GM19043 (cell line): ENCODE measurements at regions not wholly inside any gene's neighbourhood (a gene's known extent, or its start where the extent isn't known, plus 50 kb on each side); places are given as distances from the start of the nearest gene placed in this dataset.
"Not testable (repeated sequence)": the region's sequence is repeated elsewhere in the genome, so short reads cannot be mapped to it uniquely, and the experiment has no call there.

ENCODE experiments used
- ATAC-seq: cut with Tn5 transposase; IDR thresholded peaks from one replicate; pipeline ENCODE4 v1.9.1; 2021; ENCODE audit warnings: low read depth; ENCODE audit not compliant: unreplicated experiment

DNA sequence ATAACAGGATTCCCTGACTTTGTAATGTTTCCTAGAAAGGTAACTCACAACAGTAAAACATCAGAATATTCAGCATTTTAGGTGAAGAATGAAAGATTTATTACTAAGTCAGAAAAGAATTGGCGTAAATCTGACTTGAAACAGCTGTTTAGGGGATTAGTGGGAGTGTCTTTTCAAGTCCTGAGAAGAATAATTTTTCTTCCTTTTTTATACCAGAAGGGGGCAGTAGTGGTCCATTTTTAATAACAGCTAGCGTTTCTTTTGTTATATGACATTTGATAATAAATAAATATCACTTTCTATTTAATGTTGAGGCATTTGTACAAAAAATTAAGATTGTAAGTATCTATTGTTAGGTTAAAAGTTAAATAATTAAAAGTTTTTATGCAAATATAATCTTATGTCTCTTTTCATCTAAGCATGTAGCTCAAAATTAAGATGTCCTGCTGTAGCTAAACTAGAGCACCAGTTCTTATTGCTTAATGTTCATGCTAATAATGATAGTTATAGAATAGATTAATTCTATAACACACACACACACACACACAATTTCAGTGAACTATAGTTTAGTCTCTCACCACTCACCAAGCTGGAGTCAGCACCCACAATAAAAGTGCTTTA is 258.7 kb upstream of the ARRDC3 start:
- ATAC-seq: no peak

DNA sequence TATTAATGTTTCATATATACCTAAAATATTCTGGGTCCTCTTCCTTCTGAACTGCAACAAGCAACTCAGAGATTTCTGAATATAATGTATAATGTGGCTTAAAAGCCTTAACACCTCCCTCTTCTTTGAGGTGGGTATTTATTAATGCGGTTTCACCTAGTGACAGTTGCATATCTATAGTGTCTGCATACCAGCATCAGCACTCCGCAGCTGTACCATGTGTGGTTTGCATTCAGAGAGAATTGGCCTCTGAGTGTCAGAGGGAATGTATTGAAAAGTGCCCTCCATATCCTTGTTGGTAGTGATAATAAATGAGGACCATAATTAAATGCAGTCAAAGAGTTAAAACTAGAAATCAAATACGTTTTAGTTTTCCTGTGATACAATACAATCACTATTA is 256.6 kb upstream of the ARRDC3 start:
- no peak for ATAC-seq

DNA sequence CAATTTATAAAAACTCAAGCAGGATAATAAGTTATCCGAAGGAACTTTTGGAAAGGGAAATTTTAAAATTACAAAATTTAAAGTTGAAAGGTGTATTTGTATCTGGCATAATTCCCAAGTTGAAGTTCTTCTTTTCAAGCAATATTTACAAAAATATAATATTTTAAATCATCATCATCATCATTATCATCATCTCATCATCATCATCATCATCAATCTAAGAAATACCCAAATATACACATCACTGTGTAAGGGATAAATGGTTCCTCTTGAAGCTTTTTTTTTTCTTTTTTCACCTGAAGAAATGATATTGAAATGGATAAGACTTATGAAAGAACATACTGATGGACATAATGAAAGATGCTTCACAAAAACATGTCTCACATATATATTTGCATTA is 254.9 kb upstream of the ARRDC3 start:
- ATAC-seq: no peak

DNA sequence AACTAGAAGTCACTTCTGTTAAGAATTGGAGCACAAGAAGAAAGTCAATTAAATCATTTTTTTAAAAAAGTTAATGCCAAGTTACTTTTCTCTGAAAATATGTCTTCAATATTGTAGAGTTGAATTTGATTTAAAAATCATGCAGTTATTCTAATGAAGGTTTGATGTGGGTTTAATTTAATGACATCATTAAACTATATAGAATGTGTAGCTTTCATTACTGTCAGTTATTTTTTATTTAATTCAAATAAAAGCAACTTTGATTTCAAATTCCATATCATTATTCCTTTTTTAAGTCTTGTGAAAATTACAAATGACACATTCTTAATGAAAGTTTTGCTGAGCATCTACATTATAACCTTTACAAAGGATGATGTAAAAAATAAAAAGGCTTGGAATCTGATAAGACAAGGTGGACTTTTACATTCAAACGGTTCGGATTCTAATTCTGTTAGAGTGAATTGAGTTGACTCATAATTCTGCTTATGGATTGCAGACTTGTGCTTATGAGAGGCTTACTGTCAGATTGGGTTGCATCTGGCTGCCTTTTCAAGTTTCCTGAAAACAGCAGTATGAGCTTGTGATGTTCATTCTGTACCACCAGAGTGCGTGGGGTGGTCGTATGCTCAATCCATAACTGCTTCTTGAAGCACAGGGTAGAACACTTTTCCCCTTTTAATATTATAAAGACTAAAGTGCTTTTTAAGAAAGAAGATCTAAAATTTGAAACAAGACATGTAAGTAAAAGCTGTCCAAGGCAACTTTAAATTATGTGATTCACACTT is 253.0 kb upstream of the ARRDC3 start:
- no peak for ATAC-seq

DNA sequence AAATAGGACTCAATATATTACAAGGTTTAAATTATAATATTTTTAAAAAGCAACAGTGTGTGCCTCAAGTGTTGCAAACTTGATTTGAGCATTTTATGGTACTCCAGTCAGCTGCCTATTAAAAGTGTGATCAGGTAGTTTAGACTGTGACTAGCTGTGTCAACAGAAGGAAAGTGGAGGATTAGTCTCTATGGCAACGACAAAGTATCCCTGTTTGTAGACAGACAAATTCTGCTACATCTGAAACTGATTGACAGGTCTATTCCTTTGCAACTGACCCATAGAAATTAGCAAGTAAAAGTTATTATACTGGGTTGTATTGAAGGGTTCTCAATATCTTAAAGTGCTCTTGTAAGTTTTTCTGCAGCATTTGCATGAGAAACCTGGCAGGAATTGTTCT is 249.8 kb upstream of the ARRDC3 start:
- ATAC-seq: no peak

DNA sequence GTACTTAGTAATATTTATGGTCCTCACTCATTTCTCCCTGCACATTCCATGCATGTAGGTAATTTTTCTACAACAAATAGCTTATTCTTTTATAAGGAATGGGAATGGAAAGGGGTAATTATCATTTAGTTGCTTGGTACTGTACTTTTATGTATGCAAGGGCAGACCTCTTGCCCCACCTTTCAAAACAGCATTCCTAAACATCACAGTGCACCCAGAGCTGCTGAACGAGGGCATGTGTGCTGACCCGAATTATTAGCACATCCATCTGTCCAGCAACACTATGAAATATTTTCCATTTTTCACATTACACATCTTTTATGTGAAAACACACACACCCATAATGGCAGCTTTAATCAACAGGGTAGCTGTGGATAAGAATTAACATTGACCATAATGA is 228.6 kb upstream of the ARRDC3 start:
- ATAC-seq: no peak

DNA sequence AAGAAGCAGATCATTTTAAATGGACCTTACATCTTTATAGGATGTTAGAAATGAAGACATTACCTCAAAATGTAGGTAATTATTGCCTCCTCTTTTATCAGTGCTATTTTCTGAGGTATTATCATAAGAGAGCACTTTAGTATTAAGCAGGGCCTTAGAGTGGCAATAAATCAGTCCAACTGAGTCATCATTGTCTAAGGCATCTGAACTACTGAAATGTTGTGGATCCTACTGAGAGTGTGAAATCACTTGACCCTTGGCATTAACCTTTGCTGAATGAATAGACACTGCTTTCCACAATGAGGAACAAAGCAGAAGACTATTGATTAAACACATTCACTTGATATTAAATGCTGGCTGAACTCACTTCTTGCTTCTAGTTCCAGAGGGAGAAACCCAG is 224.6 kb upstream of the ARRDC3 start:
- no peak for ATAC-seq

DNA sequence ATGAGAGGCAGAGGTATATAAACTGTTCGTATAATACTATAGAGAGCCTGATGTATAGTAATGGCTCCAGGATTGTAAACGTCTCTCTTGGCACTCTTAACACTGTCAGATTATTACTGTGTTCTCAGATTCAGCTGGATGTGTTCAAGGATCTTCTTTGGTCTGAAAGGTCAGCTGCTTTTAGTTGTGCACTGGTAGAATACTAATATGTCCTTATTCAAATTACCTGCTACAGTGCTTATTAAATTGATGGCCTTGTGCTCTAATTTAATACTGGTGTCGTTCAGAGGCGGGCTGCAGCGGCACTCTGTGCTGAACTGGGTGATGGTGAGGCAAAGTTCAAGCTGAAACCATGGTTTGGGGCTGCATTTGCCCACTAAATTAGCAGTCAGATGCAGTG is 216.7 kb upstream of the ARRDC3 start:
- no peak for ATAC-seq

DNA sequence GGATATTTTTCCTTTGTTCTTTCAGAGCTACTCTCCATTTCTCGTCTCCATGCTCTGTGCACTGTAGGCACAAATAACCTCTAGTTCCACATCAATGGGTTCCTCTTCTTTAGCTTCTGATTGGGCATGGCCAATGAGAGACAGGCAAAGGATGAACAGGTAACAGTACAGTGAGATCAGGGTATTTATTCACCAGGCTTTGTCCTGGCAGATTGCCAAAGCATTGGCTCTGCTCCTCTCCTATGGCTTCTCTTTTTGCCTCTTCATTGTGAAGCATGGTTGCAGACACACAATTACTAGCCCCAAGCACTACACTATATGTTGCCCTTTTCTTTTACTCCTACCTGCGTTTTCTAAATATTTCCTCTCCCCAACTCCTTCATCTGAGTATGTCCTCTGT is 215.1 kb upstream of the ARRDC3 start:
- no peak for ATAC-seq

DNA sequence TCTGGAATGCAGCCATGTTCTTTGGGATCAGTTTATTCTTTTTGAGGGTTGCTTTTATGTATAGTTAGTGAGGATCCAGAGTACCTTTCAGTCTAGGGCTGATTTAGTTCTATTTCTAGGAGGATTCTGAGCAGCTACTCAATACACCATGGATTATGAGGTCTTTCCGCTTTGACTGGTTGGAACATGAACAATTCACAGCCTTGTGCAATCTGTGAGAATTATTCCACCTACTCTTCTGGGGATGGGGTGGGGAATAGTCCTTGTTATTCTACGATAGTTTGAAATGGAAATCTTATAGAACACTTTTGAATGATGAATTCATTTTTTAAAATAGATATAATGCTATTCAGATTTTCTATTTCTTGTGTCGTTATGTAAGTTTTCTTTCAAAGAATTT is 212.3 kb upstream of the ARRDC3 start:
- no peak for ATAC-seq

DNA sequence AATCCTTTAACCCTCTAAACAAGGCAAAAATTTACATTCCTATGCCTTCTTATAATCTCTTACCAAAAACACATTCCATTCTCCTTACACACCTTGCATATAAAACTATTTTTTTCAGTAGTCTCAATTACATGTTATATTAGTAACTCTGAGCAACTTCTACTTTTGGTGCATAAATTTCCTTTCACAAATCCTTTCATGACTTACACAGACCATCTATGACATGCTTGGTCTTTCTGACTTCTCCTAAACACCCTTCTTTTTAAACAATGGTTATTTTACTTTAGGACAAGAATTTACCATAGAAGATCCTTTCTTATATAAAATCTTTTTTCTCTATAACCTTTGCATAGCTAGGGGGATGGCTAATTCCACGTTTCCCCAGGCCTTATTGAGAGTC is 208.0 kb upstream of the ARRDC3 start:
- no peak for ATAC-seq

DNA sequence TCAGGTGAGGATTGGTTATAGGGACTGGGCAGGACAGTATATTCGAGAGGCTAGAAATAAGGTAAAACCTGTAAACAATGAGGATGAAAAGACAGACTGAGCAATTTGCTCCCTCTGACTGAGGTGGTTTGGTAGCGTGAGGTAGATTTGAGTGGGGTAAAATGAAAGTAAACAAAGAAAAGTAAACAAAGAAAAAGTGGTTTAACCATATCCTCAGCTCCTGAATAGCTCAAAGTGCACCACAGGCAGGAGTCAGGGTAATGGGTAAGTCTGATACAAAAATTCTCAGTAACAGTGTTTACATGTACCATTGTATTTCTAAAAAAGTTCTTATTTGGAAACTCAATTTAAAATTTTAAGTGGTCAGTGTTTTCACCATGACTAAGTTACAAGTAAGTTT is 203.1 kb upstream of the ARRDC3 start:
- ATAC-seq: no peak

DNA sequence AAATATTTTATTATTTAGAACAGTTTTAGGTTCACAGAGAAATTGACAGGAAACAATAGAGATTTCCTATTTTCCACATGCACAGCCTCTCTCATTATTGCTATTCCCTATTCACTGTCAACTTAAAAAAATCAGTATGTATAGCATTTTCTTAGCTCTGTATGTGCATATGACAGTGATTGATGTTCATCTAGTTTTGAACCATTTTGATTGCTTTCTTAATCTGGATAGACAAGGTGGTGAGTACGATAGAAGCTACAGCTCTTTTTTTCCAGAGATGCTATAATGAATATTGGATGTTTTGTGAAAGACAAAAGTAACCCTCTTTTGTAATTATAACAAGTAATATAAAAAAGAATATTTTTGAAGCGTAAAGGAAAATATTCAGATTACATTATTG is 201.2 kb upstream of the ARRDC3 start:
- ATAC-seq: no peak

DNA sequence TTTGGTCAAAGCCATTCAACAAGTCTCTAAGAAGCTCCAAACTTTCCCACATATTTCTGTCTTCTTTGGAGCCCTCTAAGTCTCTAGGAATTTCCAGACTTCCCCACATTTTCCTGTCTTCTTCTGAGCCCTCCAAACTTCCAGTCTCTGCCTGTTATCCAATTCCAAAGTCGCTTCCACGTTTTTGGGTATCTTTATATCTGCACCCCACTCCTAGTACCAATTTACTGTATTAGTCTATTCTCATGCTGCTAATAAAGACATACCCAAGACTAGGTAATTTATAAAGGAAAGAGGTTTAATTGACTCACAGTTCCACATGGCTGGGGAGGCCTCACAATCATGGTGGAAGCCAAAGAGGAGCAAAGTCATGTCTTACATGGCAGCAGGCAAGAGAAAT is 182.9 kb upstream of the ARRDC3 start:
- ATAC-seq: not testable (repeated sequence)

DNA sequence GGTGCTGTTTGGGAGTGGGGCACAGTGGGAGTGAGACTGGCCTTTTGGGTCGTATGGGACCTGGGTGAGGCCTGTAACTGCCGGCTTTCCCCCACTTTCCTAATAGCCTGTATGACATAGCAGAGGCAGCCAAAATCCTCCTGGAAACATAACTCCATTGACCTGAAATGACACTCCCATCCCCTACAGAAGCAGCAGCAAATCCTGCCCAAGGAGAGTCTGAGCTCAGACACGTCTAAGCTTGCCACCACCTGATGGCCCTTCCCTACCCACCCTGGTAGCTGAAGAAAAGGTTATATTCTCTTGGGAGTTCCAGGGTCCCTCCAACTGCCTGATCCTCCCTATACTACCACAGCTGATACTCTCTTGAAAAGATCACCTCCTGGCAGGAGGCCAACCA is 179.8 kb upstream of the ARRDC3 start:
- no peak for ATAC-seq

DNA sequence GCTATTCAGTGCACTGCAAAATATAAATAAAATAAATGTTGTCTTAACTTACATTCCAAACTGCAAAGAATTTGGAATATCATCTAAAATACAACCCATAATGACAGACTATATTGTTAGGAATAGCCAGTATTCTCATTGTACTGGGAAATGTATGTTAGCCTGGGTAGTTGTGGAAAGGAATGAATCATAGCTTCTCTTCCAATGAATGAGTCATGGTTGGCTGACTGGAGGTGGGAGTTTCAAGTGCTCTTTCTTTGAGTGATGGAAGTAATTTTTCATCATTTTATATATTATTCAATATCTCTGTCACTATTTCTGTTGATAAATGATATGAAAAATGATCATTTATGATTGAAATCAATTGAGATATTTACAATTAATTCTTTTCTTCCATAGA is 158.6 kb upstream of the ARRDC3 start:
- ATAC-seq: no peak

DNA sequence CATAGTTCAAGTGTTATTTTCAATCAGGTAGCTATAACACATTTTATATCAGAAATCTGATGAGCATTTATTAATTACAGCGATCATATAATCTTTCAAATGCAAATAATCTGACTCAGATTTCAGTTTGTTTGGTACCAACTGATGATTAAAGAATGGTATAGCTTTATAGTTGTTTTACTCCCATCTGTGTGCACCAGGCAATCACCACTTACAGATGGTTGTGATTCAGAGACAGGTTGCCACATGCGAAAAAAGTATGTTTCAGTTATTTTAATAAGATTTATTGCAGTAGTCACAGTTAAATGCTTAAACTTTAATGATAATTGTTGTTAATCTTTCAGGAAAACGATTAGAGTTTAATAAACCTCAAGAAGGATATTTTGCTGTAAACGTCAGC is 155.1 kb upstream of the ARRDC3 start:
- no peak for ATAC-seq

DNA sequence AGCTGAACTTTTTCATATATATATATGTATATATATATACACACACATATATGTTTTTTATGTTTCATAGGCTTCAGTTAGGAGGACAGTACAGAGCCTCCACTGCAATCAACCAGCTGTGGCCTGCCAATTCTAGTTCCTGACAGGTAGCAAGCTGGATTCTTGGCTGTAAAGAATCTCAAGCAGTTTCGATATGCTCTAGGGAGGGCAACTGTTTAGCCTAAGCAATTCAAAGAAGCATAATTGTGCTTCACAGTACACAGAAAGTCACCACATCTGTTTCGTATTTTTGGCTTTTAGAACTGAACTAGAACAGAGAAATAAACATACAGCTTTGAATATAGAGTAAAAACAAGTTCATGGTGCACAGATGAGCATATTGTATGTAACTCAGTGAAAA is 152.4 kb upstream of the ARRDC3 start:
- ATAC-seq: no peak

DNA sequence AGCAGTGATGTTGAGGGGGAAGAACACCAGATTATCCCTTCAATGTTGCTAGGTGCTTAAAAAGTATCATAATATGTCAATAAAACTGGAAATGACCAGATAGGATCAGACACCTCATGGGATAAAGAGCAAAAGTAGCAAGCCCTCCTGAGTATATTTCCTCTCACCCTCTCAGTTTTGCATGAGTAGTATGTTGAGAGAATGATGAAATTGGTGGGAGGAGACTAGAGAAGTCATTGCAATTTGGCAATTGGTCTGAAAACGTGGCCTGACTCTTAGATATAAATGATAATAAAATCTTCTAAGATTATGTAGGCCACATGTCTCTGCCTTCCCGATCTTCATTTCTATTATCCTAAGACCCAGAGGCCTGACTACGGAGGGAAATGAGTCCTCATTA is 151.2 kb upstream of the ARRDC3 start:
- ATAC-seq: no peak

DNA sequence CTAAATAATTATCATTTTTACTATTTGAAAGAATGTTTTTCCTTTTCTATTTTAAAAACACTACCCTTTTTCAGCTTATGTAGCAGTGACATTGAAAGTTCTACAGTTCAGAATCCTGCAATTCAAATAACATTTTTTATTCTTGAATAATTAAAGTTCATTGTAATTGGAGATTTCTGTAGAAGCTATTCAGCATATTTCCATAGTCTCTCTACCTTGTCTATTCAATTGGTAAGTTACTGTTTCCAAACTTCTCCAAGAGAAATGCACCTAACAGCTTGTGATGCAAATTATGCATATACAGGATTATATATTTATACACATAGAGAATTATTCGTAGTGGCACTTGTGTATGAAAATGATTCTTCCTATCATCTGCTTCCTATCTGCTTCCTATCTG is 149.7 kb upstream of the ARRDC3 start:
- ATAC-seq: no peak

DNA sequence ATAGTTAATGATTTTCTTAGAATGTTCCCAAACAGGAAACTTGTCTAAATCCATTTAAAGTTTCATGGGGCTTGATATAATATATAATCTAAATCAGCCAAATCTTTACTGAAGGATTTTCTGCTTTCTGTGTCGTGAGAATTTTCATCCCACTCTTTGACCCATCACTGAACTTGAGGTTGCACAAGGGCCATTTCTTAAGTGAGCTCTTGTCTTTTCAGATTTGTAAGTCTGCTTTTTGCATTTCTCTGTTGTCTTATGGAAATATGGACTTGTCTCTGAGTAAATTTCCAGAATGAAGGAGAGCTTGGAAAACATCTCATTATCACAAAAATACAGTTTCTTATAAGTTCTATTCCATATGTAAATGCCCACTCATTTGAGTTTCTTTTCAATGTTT is 149.2 kb upstream of the ARRDC3 start:
- ATAC-seq: no peak

DNA sequence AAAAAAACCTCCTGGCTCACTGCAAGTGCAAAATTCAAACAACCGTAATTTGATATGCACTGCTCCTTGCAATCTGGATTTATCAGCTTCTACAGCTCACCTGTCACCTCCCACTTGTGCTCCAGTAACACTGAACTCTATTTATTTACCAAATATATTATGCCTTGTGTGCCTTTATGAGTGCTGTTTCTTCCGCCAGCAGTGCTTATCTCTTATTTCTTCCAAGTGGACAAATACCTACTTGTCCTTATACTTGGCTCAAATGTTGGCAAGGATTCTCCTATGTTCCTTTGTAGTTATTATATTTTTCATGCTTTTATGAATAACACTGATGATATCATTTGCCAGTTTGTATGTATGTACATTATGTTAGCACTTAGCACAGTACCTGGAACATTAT is 145.7 kb upstream of the ARRDC3 start:
- no peak for ATAC-seq

DNA sequence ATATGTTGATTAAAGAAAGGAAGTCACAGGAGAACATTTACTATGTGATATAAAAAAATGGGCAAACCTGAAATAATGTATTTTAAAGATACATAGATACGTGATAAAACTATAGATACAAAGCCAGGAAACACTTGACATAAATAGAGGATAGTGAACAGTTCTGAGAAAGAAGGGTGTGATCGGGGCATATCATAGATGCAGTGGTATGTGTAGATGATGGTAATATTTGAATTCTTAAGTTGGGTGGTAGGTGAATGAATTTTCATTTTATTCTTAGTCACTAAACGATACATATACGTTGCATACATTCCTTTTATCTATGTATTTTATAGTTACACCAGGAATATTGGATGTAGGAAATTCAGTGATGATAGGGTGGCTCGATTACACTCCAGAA is 138.7 kb upstream of the ARRDC3 start:
- ATAC-seq: no peak
